ENCODE measurements at regions not wholly inside any gene's neighbourhood (a gene's known extent, or its start where the extent isn't known, plus 50 kb on each side); places are given as distances from the start of the nearest gene placed in this dataset.

DNA sequence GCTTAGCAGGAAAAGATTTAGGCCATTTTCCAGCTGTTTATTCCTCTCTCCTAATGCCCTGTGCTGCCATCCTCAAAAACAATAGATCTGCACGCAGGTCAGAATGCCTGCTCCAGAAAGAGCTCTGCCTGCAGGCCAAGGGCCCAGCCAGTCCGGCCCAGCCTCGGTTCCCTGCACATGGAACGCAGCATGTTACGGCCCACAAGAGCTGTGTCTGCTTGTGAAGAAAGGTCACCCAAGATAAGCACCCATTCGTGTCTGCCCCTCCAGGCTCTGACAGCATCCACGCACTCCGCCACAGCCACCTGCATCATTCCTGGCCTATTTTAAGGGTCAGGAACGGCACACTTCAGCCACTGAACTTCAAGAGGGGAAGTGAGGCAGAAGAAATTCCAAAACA is 152.2 kb downstream of the SPATA19 start:
- DNase-seq (ENCODE audit: low read depth), result no peak
- no peak for TF ChIP-seq CTCF (IDR thresholded peaks at IDR 0.05; ENCODE audit: insufficient read depth, low read depth, low read length)
- H3K36me3 ChIP-seq (ENCODE audit: control insufficient read depth, insufficient read depth, low read length), result no peaks in the 10 kb centered on the region
- H3K27me3 ChIP-seq (ENCODE audit: control insufficient read depth, insufficient read depth, low read length), result no peaks in the 10 kb centered on the region
- ChIA-PET POLR2A (no interaction called here), CTCF (no interaction called here)
- H3K4me3 ChIP-seq (ENCODE audit: low read depth, low read length), result no peak overlapping the region

GRCh38 chr11:133692126-133692934 is 153.0 kb downstream of the SPATA19 start:
- CTCF ChIA-PET, result no interaction called here
- no peak overlapping the region for H3K4me3 ChIP-seq (ENCODE audit: low read depth, low read length)

GRCh38 chr11:133687781-133688180 is 155.5 kb upstream of the OPCML start:
- ChIA-PET CTCF (no interaction called here), POLR2A (no interaction called here)
- H3K4me3 ChIP-seq (ENCODE audit: low read depth, low read length), result no peak overlapping the region
- TF ChIP-seq CTCF (IDR thresholded peaks at IDR 0.05; ENCODE audit: insufficient read depth, low read depth, low read length), result no peak
- H3K36me3 ChIP-seq (ENCODE audit: control insufficient read depth, insufficient read depth, low read length), result no peaks in the 10 kb centered on the region
- no peaks in the 10 kb centered on the region for H3K27me3 ChIP-seq (ENCODE audit: control insufficient read depth, insufficient read depth, low read length)
- no peak for DNase-seq (ENCODE audit: low read depth)

More at GRCh38 chr11:133692126-133692934, 153.0 kb downstream of the SPATA19 start:
- Histone ChIP-seq H3K36me3 (ENCODE audit: control insufficient read depth, insufficient read depth, low read length) (no peaks in the 10 kb centered on the region), H3K27me3 (ENCODE audit: control insufficient read depth, insufficient read depth, low read length) (no peaks in the 10 kb centered on the region)
- no peak for DNase-seq (ENCODE audit: low read depth)
- POLR2A ChIA-PET, result no interaction called here
- no peak for TF ChIP-seq CTCF (IDR thresholded peaks at IDR 0.05; ENCODE audit: insufficient read depth, low read depth, low read length)

DNA sequence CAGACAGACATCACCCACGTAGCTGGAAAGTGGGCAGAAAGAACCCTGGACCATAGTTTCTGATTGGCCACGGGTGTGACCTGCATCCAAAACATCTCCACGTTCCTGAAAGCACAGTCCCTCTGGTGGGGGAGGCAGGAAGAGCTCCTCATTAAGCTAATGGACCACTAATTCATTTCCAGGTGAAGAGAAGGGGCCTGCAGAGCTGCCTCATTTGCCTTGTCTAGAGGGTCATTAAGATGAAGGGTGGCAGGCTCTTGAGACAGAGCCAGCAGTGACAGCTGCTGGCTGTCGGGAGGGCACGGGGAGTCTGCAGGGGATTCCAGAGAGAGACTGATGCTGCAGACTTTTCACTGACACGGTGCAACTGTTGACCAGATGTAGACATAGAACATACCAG is 149.6 kb upstream of the OPCML start:
- no peak for DNase-seq (ENCODE audit: low read depth)
- no peaks in the 10 kb centered on the region for H3K36me3 ChIP-seq (ENCODE audit: control insufficient read depth, insufficient read depth, low read length)
- no peaks in the 10 kb centered on the region for H3K27me3 ChIP-seq (ENCODE audit: control insufficient read depth, insufficient read depth, low read length)
- POLR2A ChIA-PET, result no interaction called here
- no peak for TF ChIP-seq CTCF (IDR thresholded peaks at IDR 0.05; ENCODE audit: insufficient read depth, low read depth, low read length)
- H3K4me3 ChIP-seq (ENCODE audit: low read depth, low read length), result no peak overlapping the region
- CTCF ChIA-PET, result interaction anchor here (0.9 kb wide), 1 partner anchor 20 kb away, joined by 3 read pairs; no protein-coding TSS in a partner anchor

DNA sequence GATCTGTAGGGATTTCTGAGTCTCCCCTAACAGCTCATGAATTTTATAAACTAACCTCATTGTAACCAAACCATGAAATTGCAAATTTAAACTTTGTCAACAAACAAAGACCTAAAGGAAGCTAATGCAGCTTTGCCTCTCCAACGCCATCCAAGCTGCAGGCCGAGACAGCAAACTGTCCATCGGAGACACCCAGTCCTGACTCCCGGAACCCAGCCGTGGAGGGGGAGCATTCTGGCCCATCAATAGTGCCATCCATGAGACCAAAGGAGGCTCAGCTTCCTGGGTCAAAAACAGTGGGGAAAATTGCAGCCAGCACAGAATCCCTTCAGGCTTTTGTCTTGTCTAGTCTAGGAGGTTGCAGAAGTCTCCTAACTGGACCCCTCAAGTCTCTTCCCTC is 147.6 kb upstream of the OPCML start:
- no peaks in the 10 kb centered on the region for H3K27me3 ChIP-seq (ENCODE audit: control insufficient read depth, insufficient read depth, low read length)
- no peaks in the 10 kb centered on the region for H3K36me3 ChIP-seq (ENCODE audit: control insufficient read depth, insufficient read depth, low read length)
- ChIA-PET POLR2A (no interaction called here), CTCF (no interaction called here)
- no peak for TF ChIP-seq CTCF (IDR thresholded peaks at IDR 0.05; ENCODE audit: insufficient read depth, low read depth, low read length)
- no peak overlapping the region for H3K4me3 ChIP-seq (ENCODE audit: low read depth, low read length)
- no peak for DNase-seq (ENCODE audit: low read depth)

Data from BJ (cell line).